ENCODE measurements at regions not wholly inside any gene's neighbourhood (a gene's known extent, or its start where the extent isn't known, plus 50 kb on each side); places are given as distances from the start of the nearest gene placed in this dataset.

DNA sequence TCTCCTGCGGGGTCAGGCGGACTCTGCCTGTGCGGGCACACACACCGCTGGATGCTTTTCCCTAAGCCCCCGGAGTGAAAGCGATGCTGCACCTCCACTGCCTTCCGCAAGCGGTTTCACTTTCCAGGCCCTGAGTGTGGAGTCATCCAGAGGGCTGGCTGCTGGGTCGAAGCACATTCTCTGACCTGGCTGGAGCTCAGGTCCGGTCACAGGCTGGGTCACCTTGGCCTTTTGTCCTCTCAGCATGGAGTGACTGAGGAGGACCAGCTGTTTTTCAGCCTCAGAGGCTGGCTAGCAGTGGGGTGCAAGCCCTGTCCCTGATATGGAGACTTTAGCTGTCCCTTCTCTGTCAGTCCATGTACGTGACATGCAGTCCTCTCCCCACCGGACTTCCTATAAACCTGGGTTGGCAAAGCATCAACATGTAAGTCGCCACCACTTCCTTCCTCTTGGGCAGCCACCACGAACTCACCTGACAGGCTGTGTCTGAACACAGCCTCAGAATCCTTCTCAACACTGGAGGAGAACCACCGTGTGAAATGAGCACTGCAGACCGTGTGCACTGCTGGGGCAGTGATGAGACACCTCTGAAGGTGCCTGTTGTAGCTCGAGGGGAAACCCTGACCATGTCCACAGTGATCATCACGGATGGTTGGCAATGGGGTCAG is 51.3 kb downstream of the GADD45G start:
- no peaks in the 10 kb centered on the region for H3K9me3 ChIP-seq
- intact Hi-C loops (cut with DNase I, micrococcal nuclease), result no loop called here
- TF ChIP-seq, protein P1, sequence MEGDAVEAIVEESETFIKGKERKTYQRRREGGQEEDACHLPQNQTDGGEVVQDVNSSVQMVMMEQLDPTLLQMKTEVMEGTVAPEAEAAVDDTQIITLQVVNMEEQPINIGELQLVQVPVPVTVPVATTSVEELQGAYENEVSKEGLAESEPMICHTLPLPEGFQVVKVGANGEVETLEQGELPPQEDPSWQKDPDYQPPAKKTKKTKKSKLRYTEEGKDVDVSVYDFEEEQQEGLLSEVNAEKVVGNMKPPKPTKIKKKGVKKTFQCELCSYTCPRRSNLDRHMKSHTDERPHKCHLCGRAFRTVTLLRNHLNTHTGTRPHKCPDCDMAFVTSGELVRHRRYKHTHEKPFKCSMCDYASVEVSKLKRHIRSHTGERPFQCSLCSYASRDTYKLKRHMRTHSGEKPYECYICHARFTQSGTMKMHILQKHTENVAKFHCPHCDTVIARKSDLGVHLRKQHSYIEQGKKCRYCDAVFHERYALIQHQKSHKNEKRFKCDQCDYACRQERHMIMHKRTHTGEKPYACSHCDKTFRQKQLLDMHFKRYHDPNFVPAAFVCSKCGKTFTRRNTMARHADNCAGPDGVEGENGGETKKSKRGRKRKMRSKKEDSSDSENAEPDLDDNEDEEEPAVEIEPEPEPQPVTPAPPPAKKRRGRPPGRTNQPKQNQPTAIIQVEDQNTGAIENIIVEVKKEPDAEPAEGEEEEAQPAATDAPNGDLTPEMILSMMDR (IDR thresholded peaks at IDR 0.05), result no peak
- ATAC-seq (no peak), DNase-seq (no peak)
- peaks cover 14% of the 10 kb centered on the region for H3K4me1 ChIP-seq (ENCODE audit: low read depth)
- H3K36me3 ChIP-seq (ENCODE audit: low read depth), result no peaks in the 10 kb centered on the region
- H3K4me3 ChIP-seq, result no peak overlapping the region

DNA sequence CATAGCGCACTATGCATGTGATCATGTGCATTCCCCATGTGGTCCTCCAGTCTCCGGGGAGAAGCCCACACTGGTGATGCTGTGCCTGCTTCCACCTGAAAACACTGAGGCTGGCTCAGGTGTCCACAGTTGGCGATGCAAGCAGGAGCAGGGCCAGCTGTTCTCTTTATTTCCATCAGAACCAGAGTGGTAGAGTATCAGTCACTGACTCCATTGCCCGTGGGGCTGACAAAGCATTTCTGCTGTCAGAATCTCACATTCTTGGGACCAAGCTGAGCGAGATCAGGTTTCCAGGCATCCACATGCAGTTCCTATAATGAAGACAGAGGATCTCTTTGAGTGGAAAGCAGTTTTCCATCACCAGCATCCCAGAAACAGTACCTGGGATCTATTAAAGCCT is 52.5 kb downstream of the GADD45G start:
- TF ChIP-seq, protein P1 (IDR thresholded peaks at IDR 0.05), result no peak
- ATAC-seq, result no peak
- H3K9me3 ChIP-seq, result no peaks in the 10 kb centered on the region
- no peak for DNase-seq
- no peak overlapping the region for H3K4me3 ChIP-seq
- intact Hi-C loops (cut with DNase I, micrococcal nuclease), result no loop called here
- no peaks in the 10 kb centered on the region for H3K36me3 ChIP-seq (ENCODE audit: low read depth)
- peaks cover 24% of the 10 kb centered on the region for H3K4me1 ChIP-seq (ENCODE audit: low read depth)

DNA sequence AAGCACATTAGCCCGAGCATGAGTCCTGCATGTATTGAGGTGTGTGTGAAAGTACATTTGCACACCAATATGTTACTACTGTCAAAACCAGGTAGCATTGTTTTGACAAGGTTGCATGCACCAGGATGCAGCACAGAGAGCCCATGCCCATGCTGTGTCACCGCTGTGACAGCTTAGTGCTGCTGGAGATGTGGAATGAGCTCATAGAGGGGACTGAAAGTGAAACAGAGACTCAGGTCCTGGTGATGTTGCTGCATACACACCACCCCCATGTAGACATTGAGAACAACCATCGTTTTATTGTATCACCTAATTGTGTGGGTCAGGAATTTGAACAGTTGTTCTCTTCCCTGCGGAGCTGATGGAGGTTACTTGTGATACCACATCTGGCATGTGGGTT is 53.0 kb downstream of the GADD45G start:
- ATAC-seq (no peak), DNase-seq (no peak)
- no peaks in the 10 kb centered on the region for H3K9me3 ChIP-seq
- H3K4me1 ChIP-seq (ENCODE audit: low read depth), result peaks cover 26% of the 10 kb centered on the region
- H3K36me3 ChIP-seq (ENCODE audit: low read depth), result no peaks in the 10 kb centered on the region
- no peak overlapping the region for H3K4me3 ChIP-seq
- intact Hi-C loops (cut with DNase I, micrococcal nuclease), result no loop called here
- TF ChIP-seq, protein P1 (IDR thresholded peaks at IDR 0.05), result no peak

DNA sequence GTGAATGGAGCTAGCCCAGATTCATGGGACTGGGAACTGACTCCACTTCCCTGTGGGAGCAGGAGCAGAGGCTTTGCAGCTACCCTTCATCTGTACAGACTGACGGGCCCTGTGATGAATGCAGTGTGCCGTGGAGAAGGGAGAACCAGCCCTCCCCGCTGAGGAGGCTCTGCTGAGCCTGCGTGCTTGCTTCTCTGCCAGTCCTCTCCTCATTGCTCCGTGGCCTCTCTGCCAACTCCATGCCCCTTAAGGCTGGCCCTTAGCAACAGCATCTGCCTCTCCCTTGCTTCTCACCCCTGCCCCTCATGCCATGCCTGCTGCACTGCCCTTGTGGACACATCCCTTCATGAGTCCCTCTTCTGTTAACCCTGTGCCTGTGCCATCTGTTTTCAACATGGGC is 53.6 kb downstream of the GADD45G start:
- peaks cover 33% of the 10 kb centered on the region for H3K4me1 ChIP-seq (ENCODE audit: low read depth)
- no peaks in the 10 kb centered on the region for H3K9me3 ChIP-seq
- no peak for DNase-seq
- intact Hi-C loops (cut with DNase I, micrococcal nuclease), result no loop called here
- H3K4me3 ChIP-seq, result no peak overlapping the region
- TF ChIP-seq, protein P1 (IDR thresholded peaks at IDR 0.05), result no peak
- no peak for ATAC-seq
- H3K36me3 ChIP-seq (ENCODE audit: low read depth), result no peaks in the 10 kb centered on the region

DNA sequence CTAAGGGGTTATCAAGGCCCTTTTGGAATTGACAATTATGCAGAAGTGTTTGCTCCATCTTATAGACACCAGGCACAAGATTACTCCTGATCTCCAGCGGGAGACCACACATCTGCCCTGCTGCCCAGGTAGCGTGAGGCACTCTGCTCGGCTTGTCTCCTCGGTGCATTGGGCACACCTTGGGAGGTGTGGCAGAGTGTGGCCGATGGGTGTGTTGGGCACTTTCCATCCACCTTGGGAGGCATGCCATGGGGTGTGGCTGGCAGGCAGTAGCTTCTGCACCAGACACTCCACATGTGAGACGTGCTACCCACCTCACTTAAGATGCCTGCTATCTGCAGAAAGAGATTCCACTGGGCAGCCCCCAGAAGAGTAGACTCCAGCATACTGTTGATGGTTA is 54.1 kb downstream of the GADD45G start:
- ATAC-seq (peak; percentile 68), DNase-seq (peak; percentile 80 to 89 (median 85))
- H3K36me3 ChIP-seq (ENCODE audit: low read depth), result no peaks in the 10 kb centered on the region
- H3K9me3 ChIP-seq, result no peaks in the 10 kb centered on the region
- H3K4me1 ChIP-seq (ENCODE audit: low read depth), result peaks cover 38% of the 10 kb centered on the region
- TF ChIP-seq, protein P1 (IDR thresholded peaks at IDR 0.05), result no peak
- H3K4me3 ChIP-seq, result no peak overlapping the region
- intact Hi-C loops (cut with DNase I, micrococcal nuclease), result no loop called here

DNA sequence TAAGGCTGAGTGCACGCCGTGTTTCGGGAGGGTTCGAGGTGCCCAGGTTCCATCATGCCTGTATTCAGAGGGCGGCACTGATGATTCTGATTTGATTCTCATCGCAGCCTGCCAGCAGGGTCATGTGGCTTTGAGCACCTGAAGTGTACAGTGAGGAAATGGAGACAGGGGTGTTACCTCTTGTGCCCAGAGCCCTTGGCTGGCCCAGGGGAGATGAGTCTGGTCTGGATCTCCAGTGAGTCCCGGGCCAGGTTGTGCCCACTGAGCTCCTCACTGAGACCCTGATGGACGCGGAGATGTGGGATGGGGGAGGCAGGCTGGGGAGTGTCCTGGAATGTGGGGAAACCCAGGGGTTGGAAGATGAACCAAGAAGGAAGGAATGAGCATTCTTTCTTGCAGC is 54.7 kb downstream of the GADD45G start:
- TF ChIP-seq, protein P1 (IDR thresholded peaks at IDR 0.05), result no peak
- no peak for DNase-seq
- no peak for ATAC-seq
- Histone ChIP-seq H3K36me3 (ENCODE audit: low read depth) (no peaks in the 10 kb centered on the region), H3K4me3 (no peak overlapping the region), H3K4me1 (ENCODE audit: low read depth) (peaks cover 43% of the 10 kb centered on the region), H3K9me3 (no peaks in the 10 kb centered on the region)
- intact Hi-C loops (cut with DNase I, micrococcal nuclease), result no loop called here
